Thyroid gland (tissue), 4 donors: ENCODE measurements at regions not wholly inside any gene's neighbourhood (a gene's known extent, or its start where the extent isn't known, plus 50 kb on each side); places are given as distances from the start of the nearest gene placed in this dataset.

Experiments used
- POLR2A ChIP-seq, 2 donors: fragments of 450-650 bp; IDR thresholded peaks; one replicate each; pipeline ENCODE4 v1.6.1; 2017; ENCODE audit warnings: antibody characterized with exemption in 2 of 2, mild to moderate bottlenecking in 2 of 2, moderate library complexity in 1 of 2
- TF ChIP-seq, protein P1 (sequence below), 6 experiments: fragments of 200-600 bp in 3 of 6; fragments of 450-650 bp in 3 of 6; sonication (generic) in 3 of 6; IDR thresholded peaks; one replicate each; pipeline ENCODE4 v1.5.1; 2016 to 2019; ENCODE audit warnings: antibody characterized with exemption in 6 of 6, mild to moderate bottlenecking in 2 of 6, inconsistent platforms in 1 of 6, moderate library complexity in 1 of 6

DNA sequence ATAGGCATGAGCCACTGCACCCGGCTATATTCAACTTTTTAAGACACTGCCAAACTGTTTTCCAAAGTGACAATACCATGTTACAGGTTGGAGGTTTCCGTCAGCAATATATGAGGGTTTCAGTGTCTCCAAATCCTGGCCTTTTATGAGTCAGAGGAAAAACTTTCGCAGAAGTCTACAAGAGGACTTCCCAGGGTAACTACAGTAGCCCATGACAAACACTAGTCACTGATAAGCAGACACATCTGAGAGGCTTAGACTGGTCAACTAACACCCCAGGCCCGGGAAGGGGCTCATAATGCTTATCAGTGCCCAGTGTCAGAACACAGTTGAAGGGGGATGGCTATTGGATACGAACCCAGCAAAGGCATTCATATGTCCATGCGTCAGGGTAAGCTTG is 85.4 kb downstream of the SOX4 start:
- TF ChIP-seq, protein P1, sequence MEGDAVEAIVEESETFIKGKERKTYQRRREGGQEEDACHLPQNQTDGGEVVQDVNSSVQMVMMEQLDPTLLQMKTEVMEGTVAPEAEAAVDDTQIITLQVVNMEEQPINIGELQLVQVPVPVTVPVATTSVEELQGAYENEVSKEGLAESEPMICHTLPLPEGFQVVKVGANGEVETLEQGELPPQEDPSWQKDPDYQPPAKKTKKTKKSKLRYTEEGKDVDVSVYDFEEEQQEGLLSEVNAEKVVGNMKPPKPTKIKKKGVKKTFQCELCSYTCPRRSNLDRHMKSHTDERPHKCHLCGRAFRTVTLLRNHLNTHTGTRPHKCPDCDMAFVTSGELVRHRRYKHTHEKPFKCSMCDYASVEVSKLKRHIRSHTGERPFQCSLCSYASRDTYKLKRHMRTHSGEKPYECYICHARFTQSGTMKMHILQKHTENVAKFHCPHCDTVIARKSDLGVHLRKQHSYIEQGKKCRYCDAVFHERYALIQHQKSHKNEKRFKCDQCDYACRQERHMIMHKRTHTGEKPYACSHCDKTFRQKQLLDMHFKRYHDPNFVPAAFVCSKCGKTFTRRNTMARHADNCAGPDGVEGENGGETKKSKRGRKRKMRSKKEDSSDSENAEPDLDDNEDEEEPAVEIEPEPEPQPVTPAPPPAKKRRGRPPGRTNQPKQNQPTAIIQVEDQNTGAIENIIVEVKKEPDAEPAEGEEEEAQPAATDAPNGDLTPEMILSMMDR (IDR thresholded peaks at IDR 0.05) = no peak
- TF ChIP-seq POLR2A (IDR thresholded peaks at IDR 0.05) = no peak
